ENCODE measurements at regions not wholly inside any gene's neighbourhood (a gene's known extent, or its start where the extent isn't known, plus 50 kb on each side); places are given as distances from the start of the nearest gene placed in this dataset.

GRCh38 chr18:38475686-38476085 lies 910.1 kb upstream of the CELF4 start:
- TF ChIP-seq CTCF (IDR thresholded peaks at IDR 0.05) = no peak
- TF ChIP-seq POLR2A (IDR thresholded peaks at IDR 0.05) = no peak
